Breast epithelium (tissue), 3 donors: ENCODE measurements at regions not wholly inside any gene's neighbourhood (a gene's known extent, or its start where the extent isn't known, plus 50 kb on each side); places are given as distances from the start of the nearest gene placed in this dataset.

ENCODE experiments used
- CTCF ChIP-seq, 3 donors: fragments of 450-650 bp; IDR thresholded peaks; one replicate each; pipeline ENCODE4 v1.5.1; 2016 to 2017; ENCODE audit warnings: antibody characterized with exemption in 3 of 3, mild to moderate bottlenecking in 3 of 3, moderate library complexity in 3 of 3
- POLR2A ChIP-seq: fragments of 450-650 bp; IDR thresholded peaks from one replicate; pipeline ENCODE4 v1.6.1; 2016; ENCODE audit warnings: antibody characterized with exemption, mild to moderate bottlenecking, moderate library complexity
- POLR2AphosphoS5 ChIP-seq, 3 donors: sonication (generic); formaldehyde crosslinking; IDR thresholded peaks; one replicate each; pipeline ENCODE4 v1.6.1; 2017; ENCODE audit warnings: antibody characterized with exemption in 3 of 3

GRCh38 chr18:11256251-11256650, 106.9 kb upstream of the PIEZO2 start:
- no peak for TF ChIP-seq CTCF (IDR thresholded peaks at IDR 0.05)
- TF ChIP-seq POLR2AphosphoS5 (IDR thresholded peaks at IDR 0.05) = no peak
- TF ChIP-seq POLR2A = no peak
